Breast epithelium (tissue), 4 donors: ENCODE measurements at regions not wholly inside any gene's neighbourhood (a gene's known extent, or its start where the extent isn't known, plus 50 kb on each side); places are given as distances from the start of the nearest gene placed in this dataset.

Experiments used
- DNase-seq, 2 donors: peaks; one replicate each; pipeline ENCODE4 v3.0.0-alpha.2; 2019; ENCODE audit warnings: low spot score in 2 of 2
- H3K27ac ChIP-seq, 2 donors: fragments of 200-600 bp; sonication (generic) in 1 of 2; one replicate each; pipeline ENCODE4 v1.5.1; 2016 to 2019; ENCODE audit warnings: mild to moderate bottlenecking in 1 of 2
- H3K27me3 ChIP-seq, 2 donors: fragments of 200-600 bp; sonication (generic) in 1 of 2; one replicate each; pipeline versions ENCODE4 v1.5.1 to v1.6.0; 2017 to 2019; ENCODE audit warnings: control low read depth in 1 of 2, mild to moderate bottlenecking in 1 of 2
- H3K36me3 ChIP-seq: fragments of 200-600 bp; one replicate; pipeline ENCODE4 v1.5.1; 2019
- H3K4me1 ChIP-seq, 2 donors: fragments of 200-600 bp; sonication (generic); one replicate each; pipeline ENCODE4 v1.5.1; 2016 to 2019; ENCODE audit warnings: control low read depth in 1 of 2
- H3K4me3 ChIP-seq, 3 donors: fragments of 200-600 bp; sonication (generic); 1 replicate in 2 of 3; 2 replicates in 1 of 3; pipeline ENCODE4 v1.5.1; 2016 to 2019; ENCODE audit warnings: mild to moderate bottlenecking in 3 of 3, moderate library complexity in 2 of 3
- H3K9me3 ChIP-seq, 2 donors: fragments of 200-600 bp; sonication (generic) in 1 of 2; one replicate each; pipeline ENCODE4 v1.5.1; 2016 to 2019; ENCODE audit warnings: control low read depth in 1 of 2
- POLR2A ChIP-seq: fragments of 450-650 bp; IDR thresholded peaks from one replicate; pipeline ENCODE4 v1.6.1; 2016; ENCODE audit warnings: antibody characterized with exemption, mild to moderate bottlenecking, moderate library complexity
- POLR2AphosphoS5 ChIP-seq, 3 donors: sonication (generic); formaldehyde crosslinking; IDR thresholded peaks; one replicate each; pipeline ENCODE4 v1.6.1; 2017; ENCODE audit warnings: antibody characterized with exemption in 3 of 3
- intact Hi-C: fragments of 100-400 bp; cut with DNase I; formaldehyde crosslinking; loops from one replicate; pipeline ENCODE4 v1.15.1; 2023; ENCODE audit warnings: low total_unique reads
- TF ChIP-seq, protein P1 (sequence below), 3 donors: fragments of 450-650 bp; IDR thresholded peaks; one replicate each; pipeline ENCODE4 v1.5.1; 2016 to 2017; ENCODE audit warnings: antibody characterized with exemption in 3 of 3, mild to moderate bottlenecking in 3 of 3, moderate library complexity in 3 of 3

DNA sequence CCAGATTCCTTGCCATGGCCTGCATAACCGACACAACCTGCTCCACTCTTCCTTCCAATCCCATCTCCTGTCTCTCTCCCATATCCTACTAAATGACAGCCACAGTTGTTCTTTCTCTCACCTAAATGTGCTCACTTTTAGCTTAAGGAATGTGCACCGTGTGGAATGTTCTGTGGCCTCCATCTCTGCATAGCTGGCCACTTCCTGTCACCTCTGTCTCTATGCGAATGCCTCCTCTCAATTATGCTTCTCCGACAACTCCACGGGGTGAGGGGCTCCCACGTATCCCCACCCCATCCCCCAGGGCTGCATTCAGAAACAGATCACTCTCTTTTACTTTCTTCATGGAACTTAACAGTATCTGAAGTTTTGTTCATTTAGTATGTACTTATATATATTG lies 110.7 kb downstream of the RAB18 start:
- no peak overlapping the region for H3K27ac ChIP-seq
- no peaks in the 10 kb centered on the region for H3K4me1 ChIP-seq
- no peaks in the 10 kb centered on the region for H3K9me3 ChIP-seq
- DNase-seq: no peak
- H3K4me3 ChIP-seq: no peak overlapping the region
- H3K27me3 ChIP-seq: no peaks in the 10 kb centered on the region
- intact Hi-C loops: no loop called here
- H3K36me3 ChIP-seq: no peaks in the 10 kb centered on the region
- TF ChIP-seq POLR2A (no peak), POLR2AphosphoS5 (IDR thresholded peaks at IDR 0.05) (no peak)
- TF ChIP-seq, protein P1, sequence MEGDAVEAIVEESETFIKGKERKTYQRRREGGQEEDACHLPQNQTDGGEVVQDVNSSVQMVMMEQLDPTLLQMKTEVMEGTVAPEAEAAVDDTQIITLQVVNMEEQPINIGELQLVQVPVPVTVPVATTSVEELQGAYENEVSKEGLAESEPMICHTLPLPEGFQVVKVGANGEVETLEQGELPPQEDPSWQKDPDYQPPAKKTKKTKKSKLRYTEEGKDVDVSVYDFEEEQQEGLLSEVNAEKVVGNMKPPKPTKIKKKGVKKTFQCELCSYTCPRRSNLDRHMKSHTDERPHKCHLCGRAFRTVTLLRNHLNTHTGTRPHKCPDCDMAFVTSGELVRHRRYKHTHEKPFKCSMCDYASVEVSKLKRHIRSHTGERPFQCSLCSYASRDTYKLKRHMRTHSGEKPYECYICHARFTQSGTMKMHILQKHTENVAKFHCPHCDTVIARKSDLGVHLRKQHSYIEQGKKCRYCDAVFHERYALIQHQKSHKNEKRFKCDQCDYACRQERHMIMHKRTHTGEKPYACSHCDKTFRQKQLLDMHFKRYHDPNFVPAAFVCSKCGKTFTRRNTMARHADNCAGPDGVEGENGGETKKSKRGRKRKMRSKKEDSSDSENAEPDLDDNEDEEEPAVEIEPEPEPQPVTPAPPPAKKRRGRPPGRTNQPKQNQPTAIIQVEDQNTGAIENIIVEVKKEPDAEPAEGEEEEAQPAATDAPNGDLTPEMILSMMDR (IDR thresholded peaks at IDR 0.05): no peak

DNA sequence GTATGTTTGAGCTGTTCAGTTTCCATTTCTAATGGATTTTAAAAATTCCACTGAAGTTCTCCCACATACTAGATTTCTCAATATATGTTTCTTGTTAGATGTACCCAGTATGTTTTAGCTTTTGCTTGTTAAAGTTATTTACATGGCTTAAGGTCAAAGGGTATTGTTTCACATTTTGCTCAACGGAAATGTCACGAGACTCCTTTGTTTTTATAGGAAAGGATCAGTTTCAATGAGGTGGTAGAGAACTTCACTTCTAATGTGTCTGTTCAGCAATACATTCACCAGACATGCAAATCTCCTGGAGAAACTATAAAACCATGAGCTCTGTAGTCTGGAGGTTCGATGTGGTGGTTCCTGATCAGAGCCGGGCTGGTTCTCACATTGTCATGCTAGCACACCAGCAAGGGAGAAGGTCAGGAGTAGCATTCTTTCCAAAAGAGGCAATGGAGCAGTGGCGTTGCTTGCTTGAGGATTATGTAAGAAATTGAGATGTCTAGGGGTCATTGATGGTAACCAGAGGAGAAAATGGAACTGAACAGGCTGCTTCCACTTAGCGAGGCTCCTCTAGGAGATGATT lies 114.0 kb downstream of the RAB18 start:
- Histone ChIP-seq H3K9me3 (no peaks in the 10 kb centered on the region), H3K36me3 (no peaks in the 10 kb centered on the region), H3K27ac (no peak overlapping the region), H3K4me3 (no peak overlapping the region), H3K27me3 (no peaks in the 10 kb centered on the region), H3K4me1 (no peaks in the 10 kb centered on the region)
- no peak for DNase-seq
- intact Hi-C loops: no loop called here
- TF ChIP-seq, protein P1 (IDR thresholded peaks at IDR 0.05): no peak
- TF ChIP-seq POLR2AphosphoS5 (IDR thresholded peaks at IDR 0.05) (no peak), POLR2A (no peak)

DNA sequence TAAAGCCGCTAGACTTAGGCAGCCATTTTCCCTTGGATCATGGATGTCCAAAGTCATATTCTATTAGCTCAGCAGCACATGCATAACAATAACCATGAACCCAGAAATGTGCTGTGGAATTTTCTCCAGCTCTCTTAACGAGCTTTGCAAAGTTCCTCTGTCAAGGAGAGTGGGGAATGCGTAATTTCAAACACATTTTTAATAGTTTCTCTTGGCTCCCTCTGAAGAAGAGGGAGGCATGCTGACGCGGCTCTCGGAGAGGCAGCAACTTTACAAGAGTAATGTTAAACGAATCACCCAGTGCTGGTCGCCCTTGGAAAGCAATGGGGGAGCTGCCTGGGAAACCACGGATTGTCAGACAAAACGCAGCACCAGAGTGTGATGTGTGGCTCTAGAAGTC lies 114.8 kb downstream of the RAB18 start:
- TF ChIP-seq, protein P1 (IDR thresholded peaks at IDR 0.05): no peak
- TF ChIP-seq POLR2AphosphoS5 (IDR thresholded peaks at IDR 0.05) (no peak), POLR2A (no peak)
- H3K4me1 ChIP-seq: no peaks in the 10 kb centered on the region
- no peaks in the 10 kb centered on the region for H3K27me3 ChIP-seq
- H3K4me3 ChIP-seq: no peak overlapping the region
- intact Hi-C loops: no loop called here
- H3K9me3 ChIP-seq: no peaks in the 10 kb centered on the region
- no peak for DNase-seq
- no peaks in the 10 kb centered on the region for H3K36me3 ChIP-seq
- H3K27ac ChIP-seq: no peak overlapping the region

DNA sequence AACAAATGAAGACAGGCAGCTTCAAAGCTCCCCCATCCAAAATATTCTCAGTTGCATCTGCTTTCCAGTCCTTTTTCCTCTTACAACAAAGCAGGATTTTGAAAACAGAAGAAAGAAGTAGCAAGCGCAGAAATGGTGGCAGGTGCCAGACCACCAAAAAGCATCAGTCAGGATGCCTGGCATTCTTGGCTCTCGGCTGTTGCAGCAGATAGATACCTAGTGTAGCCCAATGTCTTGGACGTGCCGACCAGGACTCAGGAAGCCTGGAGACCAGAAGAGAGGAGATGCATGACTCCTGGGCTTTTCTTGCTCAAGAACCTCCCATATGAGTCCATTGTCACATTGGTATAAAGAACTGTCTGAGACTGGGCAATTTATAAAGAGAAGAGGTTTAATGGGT lies 115.2 kb downstream of the RAB18 start:
- no peak for DNase-seq
- no peak overlapping the region for H3K4me3 ChIP-seq
- no peaks in the 10 kb centered on the region for H3K27me3 ChIP-seq
- intact Hi-C loops: no loop called here
- H3K9me3 ChIP-seq: no peaks in the 10 kb centered on the region
- no peak overlapping the region for H3K27ac ChIP-seq
- no peaks in the 10 kb centered on the region for H3K4me1 ChIP-seq
- no peaks in the 10 kb centered on the region for H3K36me3 ChIP-seq
- no peak for TF ChIP-seq POLR2AphosphoS5 (IDR thresholded peaks at IDR 0.05)
- TF ChIP-seq, protein P1 (IDR thresholded peaks at IDR 0.05): no peak
- TF ChIP-seq POLR2A: no peak

DNA sequence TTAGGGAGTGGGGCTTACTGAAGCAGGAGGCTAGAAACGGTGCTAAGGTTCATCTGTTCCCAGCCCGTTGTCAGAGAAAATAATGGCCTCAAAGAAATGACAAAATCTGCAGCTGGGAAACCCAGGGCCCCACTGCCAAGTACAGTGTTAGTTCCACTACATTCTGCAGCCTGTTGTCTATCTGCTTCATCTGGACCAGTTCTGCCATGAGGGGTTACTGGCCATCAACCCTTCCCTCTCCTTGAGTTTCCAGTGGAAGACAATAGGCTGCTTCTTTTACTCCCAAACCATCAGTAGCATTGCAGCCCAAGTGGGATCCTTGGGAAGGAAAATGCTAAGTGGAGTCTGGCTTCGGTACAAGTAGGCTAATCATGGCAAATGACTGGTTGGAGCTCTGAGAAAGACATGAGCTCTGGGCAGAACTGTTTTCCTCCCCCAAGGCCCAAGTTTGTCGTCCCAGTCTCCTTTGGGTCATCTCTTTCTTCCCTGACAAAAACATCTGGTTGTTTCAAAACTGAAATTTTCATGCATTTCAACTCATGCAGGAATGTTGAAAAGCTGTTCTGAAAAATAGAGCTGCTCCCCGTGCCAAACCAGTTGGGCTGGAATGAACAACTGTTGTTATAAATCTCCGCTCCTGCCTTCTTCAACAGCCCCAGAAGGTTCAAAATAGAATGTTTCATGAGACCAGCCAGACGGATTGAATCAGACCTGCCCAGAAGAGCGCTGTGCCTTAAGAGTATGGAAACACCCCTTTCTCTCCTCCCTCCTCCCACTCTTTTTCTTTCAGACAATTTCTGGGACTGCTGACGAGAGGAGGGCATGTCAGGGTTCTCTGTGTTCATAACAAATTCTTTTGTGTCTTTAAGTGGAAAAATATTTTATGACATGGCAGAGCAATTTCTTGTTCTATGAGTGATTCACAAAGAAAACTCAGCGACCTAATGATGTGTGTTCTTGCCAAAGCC lies 116.6 kb downstream of the RAB18 start:
- Histone ChIP-seq H3K27me3 (no peaks in the 10 kb centered on the region), H3K4me3 (peak overlapping the region in 1 of 3 donors; percentile 31), H3K36me3 (no peaks in the 10 kb centered on the region), H3K27ac (peak overlapping the region in 1 of 2 donors; percentile 71), H3K9me3 (no peaks in the 10 kb centered on the region), H3K4me1 (no peaks in the 10 kb centered on the region)
- no peak for DNase-seq
- TF ChIP-seq POLR2A: no peak
- peak in 1 of 3 donors; percentile 11 for TF ChIP-seq POLR2AphosphoS5 (IDR thresholded peaks at IDR 0.05)
- intact Hi-C loops: no loop called here
